ENCODE measurements at regions not wholly inside any gene's neighbourhood (a gene's known extent, or its start where the extent isn't known, plus 50 kb on each side); places are given as distances from the start of the nearest gene placed in this dataset.

GRCh38 chr18:76252880-76253279 is 242.2 kb downstream of the ZNF516 start:
- DNase-seq: no peak

DNA sequence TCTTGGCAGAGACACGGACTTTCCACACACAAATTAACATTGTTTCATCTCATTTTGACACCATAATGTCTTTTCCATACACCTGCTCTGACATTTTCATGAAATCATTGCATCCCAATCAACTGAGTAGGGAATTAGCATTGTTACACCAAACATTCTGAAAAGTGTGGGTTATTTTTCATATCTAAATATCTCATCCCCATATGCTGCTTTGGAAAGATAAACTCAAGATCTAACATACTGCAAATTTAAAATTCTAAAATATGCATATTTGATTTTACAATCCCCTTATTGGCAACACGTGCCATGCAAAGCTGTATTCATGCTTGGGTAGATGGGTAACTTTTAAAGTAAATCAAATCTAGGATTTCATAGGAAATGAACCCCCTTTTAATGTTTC is 242.9 kb downstream of the ZNF516 start:
- no peak for DNase-seq

- no peak for DNase-seq
Observed at GRCh38 chr18:76251691-76252090, 243.4 kb downstream of the ZNF516 start.

DNA sequence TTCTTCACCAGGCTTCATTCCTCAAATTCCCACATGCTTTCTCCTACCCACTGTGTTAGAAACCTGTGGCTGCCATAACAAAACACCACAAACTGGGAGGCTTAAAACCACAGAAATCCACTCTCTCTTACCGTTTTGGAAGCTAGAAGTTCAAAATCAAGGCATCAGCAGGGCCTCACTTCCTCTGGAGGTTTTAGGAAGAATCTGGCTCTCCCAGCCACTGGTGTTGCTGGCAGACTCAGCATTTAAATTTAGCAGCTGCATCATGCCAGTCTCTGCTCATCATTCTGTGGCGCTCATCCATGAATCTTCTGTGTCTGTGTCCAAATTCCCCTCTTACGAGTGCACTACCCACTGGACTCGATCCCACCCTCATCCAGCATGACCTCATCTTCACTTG is 248.5 kb downstream of the ZNF516 start:
- DNase-seq: no peak

DNA sequence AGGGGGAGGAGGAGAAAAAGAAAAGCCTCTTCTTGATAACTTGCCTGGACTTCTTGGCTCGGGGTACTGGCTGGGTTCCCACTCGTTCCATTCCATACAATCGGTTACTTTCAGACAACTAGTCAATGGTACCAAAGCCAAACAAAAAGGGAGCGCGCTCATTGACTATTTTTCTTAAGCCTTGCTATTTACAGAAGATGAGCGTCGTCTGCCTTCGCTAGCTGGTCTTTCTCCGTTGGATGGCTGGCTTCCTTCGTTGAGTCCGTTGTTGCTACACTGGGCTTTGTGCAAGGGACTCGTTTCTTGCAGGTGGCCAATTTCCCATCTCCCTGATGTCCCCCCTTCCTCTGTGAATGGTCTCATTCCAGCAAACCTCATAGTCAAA is 260.4 kb downstream of the ZNF516 start:
- DNase-seq: no peak

DNA sequence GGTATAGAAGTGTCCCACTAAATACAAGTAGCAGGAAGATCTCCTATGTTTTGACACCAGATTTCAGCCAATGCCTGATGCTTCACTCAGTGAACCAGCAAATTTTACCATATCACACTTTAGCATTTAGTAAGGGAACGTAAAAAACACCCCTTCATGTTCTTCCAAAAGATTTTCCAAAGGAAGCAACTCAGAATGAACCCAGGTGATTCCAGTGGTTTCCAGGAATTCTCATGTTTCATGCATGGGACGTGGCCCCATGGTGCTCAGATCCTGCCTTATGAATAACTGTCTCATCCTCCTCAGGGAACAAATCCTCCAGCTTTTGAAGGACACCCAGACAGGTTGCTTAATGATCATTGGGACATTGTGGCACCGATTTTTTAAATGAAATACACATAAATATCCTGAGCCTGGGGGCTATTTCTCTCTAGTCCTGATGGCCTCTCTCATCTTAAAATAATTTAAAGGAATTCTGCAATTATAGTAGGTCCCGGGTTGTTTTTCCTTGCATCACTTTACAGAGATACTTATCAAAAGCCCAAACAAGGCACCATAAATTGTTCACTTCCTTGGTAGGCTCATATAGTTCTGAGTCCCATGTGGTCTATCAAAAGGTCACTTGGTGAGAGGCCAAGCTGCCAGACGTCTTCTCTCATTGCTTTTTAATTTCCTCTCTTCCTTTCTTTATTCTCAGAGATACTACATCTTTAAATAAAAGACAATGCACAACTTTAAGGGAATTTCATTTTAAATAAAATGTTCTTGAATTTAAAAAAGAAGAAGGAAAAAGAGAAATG is 261.0 kb downstream of the ZNF516 start:
- no peak for DNase-seq

GRCh38 chr18:76233406-76233805 is 261.6 kb downstream of the ZNF516 start:
- DNase-seq: no peak

GRCh38 chr18:76232779-76233178 is 262.3 kb downstream of the ZNF516 start:
- no peak for DNase-seq

DNA sequence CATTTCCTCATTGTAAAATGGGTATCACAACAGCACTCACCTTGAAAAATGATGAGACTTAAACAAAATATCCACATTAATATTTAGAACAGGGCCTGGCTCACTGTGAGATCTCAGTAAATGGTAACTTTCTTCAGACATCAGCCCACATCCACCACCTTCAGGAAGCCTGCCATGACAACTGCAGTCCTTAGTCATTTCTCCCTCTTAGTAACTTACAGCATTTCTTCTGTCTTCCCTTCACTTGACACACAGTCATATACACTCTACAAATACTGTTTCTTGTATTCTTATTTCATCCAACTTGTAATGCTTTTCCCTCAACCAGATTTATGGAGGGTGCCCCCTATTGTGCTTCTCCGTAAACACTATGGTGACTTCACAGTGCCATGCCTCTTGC is 263.0 kb downstream of the ZNF516 start:
- no peak for DNase-seq

GRCh38 chr18:76231402-76231801 is 263.6 kb downstream of the ZNF516 start:
- no peak for DNase-seq

DNA sequence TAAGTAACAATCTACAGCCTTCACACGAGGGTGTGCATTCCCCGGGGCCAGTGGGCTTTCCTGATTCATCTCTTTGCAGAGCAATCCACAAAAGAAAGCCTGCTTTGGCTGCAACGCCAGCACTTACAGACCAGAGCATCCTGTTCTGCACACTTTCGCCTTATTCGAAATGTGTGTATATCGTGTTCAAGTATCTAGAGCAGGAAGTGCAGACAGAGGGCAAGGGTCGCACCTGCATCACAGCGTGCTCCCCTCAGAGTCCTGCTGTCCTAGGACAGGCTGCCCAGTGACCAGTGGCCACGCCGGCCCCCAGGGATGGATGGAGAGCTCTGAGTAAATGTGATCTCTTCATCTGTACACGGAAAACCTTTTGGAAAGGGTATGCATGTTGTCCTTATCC is 264.3 kb downstream of the ZNF516 start:
- no peak for DNase-seq

DNA sequence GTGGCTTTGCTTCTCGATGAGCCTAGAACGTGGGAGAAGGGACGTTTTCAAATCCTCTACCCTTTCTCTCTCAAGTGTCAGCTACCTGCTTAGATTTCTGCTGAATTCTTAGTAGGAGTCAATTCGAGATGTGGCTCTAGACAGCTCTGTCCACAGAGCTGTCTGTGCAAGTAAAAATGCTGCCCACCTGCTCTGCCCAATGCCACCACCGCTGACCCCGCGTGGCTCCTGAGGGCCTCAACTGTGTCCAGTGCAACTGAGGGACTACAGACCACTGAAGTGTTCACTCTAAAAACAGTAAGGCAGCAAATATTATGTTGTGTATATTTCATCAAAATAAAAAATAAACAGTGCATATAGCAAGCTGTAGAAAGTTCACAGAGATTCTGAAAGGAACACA is 266.3 kb downstream of the ZNF516 start:
- DNase-seq: no peak

DNA sequence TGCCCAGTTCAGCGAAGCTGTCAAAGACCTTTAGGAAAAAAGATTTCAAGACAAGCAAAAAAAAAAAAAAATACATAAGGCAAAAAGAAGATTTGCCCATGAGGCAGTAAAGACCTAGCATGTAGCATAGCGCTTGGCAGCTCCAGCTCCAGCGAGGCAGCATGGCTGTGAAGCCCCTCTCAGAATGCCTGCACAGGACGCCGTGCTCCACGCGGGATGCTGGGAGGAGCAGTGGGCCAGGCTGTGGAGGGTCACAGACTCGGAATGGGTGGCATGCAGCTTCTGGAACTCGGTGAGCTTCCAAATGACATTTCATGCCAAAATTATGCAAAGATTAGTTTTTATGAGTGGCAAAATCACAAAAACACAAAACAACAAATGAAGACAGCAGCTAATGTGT is 267.3 kb downstream of the ZNF516 start:
- no peak for DNase-seq

- no peak for DNase-seq
Observed at GRCh38 chr18:76223403-76223802, 271.6 kb downstream of the ZNF516 start.

- no peak for DNase-seq
Observed at GRCh38 chr18:76219023-76219422, 276.0 kb downstream of the ZNF516 start.

- DNase-seq: no peak
Observed at GRCh38 chr18:76216096-76216495, 278.9 kb downstream of the ZNF516 start.

GRCh38 chr18:76213991-76214390 is 281.1 kb downstream of the ZNF516 start:
- no peak for DNase-seq

DNA sequence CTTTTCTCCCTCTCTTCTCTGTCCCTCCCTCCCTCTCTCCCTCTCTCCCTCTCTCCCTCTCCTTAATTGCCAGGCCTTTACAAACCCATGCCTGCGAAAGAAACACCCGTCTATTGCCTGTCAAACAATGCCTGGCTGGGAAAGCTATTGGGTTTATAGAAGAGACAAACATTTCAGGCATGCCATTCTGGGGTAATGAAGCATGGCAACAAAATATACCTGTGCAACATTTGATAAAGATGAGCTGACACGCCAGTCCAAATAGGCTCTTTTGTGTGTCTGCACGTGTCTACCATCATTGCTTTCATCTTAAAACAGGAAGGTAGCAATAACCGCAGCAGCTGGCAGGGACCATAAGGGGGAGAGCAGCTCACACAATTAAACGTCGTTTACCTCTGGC is 282.1 kb downstream of the ZNF516 start:
- peak; percentile 92 for DNase-seq

DNA sequence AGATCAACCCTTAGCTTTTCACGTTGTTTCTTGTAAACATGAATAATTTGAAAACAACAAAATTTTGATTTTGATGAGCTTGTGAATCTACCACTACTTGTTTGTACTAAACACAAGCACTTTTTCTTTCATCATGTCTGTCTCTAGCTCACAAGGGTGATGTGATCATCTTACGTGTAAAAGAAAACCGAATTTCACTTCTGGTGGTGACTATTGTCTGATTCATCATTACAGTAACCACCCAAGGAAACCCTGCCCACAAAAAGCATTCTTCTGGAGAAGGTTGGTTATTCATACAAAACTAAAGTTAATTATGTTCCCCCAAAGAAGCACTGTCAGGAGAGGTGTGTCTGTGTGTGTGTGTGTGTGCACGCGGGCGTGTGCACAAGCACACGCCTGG is 285.4 kb downstream of the ZNF516 start:
- DNase-seq: no peak

DNA sequence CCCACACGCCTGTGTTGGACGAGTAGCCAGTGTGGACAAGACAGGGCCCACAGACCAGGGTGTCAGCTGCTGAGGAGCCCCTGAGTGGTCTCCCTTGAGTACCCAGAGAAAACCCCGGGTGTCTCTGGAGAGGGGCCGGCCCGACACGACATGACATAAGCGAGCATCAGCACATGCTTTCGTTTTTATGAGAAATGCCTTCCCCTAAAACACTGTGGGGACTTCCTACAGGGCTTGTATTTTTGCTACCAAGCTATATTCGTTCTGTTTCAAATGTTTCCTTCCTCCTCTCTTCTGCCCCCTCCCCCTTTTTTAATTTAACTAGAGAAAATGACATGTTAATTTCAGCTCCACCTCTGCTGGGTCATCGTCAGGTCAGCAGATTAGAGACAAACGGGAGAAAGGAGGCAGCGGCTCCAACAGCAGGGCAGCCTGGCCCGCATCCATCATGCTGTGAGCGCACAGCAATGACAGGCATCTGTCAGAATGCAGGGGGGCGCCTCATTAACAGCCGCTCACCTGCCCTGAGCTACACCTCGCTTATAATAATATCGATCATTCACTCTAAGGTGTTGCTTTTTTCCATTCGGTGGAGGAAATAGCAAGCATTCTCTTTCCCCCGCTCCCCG is 286.2 kb downstream of the ZNF516 start:
- DNase-seq: no peak

- DNase-seq: no peak
Observed at GRCh38 chr18:76205906-76206305, 289.1 kb downstream of the ZNF516 start.

GRCh38 chr18:76203552-76203951 is 291.5 kb downstream of the ZNF516 start:
- no peak for DNase-seq

GRCh38 chr18:76202322-76202721 is 292.7 kb downstream of the ZNF516 start:
- DNase-seq: no peak

GRCh38 chr18:76195601-76196000 is 299.4 kb downstream of the ZNF516 start:
- DNase-seq: no peak

- DNase-seq: no peak
Observed at GRCh38 chr18:76188097-76188496, 306.9 kb downstream of the ZNF516 start.
